Lower lobe of right lung (tissue), 2 donors: ENCODE measurements at regions not wholly inside any gene's neighbourhood (a gene's known extent, or its start where the extent isn't known, plus 50 kb on each side); places are given as distances from the start of the nearest gene placed in this dataset.

Source experiments
- ATAC-seq, 2 donors: fragments of 200-7000 bp; cut with Tn5 transposase; one replicate each; pipeline ENCODE4 v1.9.1; 2020 to 2022; ENCODE audit warnings: mild to moderate bottlenecking in 2 of 2, moderate library complexity in 2 of 2
- DNase-seq: peaks from one replicate; pipeline ENCODE4 v3.0.0-alpha.2; 2020
- H3K27ac ChIP-seq: fragments of 200-600 bp; one replicate; pipeline ENCODE4 v1.8.0; 2022
- H3K27me3 ChIP-seq: fragments of 200-600 bp; one replicate; pipeline ENCODE4 v1.8.0; 2022; ENCODE audit warnings: low read depth
- H3K36me3 ChIP-seq: fragments of 200-600 bp; one replicate; pipeline ENCODE4 v1.8.0; 2022; ENCODE audit warnings: mild to moderate bottlenecking
- H3K4me1 ChIP-seq: fragments of 200-600 bp; one replicate; pipeline ENCODE4 v1.8.0; 2022
- H3K4me3 ChIP-seq: fragments of 200-600 bp; one replicate; pipeline ENCODE4 v1.8.0; 2022; ENCODE audit warnings: mild to moderate bottlenecking
- H3K9me3 ChIP-seq: fragments of 200-600 bp; one replicate; pipeline ENCODE4 v1.8.0; 2022
- intact Hi-C: fragments of 100-400 bp; cut with DNase I; formaldehyde crosslinking; loops from one replicate; pipeline ENCODE4 v1.11.0; 2022
- TF ChIP-seq, protein P1 (sequence below): fragments of 200-600 bp; IDR thresholded peaks from one replicate; pipeline ENCODE4 v1.8.0; 2022; ENCODE audit warnings: antibody characterized with exemption, mild to moderate bottlenecking
- donor health status: DM: no; HTN: yes; CAD: no; lungs with severe emphysema.

DNA sequence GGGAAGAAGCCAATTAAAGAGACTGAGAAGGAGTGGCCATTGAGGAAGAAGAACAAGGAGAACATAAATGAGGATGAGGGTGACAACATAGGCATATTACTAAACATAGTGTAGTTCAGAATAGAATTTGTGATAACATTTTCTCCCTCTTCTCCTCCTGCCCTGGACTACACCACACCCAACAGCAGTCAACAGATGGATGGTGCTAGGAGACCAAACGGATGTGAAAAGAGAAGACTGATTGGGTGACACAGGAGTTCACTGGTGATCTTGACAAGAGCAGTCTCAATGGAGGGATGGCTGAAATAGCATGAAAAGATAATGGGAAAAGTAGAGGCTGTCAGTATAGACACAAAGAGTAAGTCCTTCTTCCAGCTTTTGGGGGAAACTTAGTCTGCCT, 226.5 kb upstream of the FGF13 start:
- intact Hi-C loops: no loop called here
- H3K9me3 ChIP-seq: no peaks in the 10 kb centered on the region
- ATAC-seq (no peak), DNase-seq (no peak)
- H3K27me3 ChIP-seq: no peaks in the 10 kb centered on the region
- H3K4me1 ChIP-seq: no peaks in the 10 kb centered on the region
- no peaks in the 10 kb centered on the region for H3K36me3 ChIP-seq
- H3K27ac ChIP-seq: no peak overlapping the region
- H3K4me3 ChIP-seq: no peak overlapping the region
- TF ChIP-seq, protein P1, sequence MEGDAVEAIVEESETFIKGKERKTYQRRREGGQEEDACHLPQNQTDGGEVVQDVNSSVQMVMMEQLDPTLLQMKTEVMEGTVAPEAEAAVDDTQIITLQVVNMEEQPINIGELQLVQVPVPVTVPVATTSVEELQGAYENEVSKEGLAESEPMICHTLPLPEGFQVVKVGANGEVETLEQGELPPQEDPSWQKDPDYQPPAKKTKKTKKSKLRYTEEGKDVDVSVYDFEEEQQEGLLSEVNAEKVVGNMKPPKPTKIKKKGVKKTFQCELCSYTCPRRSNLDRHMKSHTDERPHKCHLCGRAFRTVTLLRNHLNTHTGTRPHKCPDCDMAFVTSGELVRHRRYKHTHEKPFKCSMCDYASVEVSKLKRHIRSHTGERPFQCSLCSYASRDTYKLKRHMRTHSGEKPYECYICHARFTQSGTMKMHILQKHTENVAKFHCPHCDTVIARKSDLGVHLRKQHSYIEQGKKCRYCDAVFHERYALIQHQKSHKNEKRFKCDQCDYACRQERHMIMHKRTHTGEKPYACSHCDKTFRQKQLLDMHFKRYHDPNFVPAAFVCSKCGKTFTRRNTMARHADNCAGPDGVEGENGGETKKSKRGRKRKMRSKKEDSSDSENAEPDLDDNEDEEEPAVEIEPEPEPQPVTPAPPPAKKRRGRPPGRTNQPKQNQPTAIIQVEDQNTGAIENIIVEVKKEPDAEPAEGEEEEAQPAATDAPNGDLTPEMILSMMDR: no peak

DNA sequence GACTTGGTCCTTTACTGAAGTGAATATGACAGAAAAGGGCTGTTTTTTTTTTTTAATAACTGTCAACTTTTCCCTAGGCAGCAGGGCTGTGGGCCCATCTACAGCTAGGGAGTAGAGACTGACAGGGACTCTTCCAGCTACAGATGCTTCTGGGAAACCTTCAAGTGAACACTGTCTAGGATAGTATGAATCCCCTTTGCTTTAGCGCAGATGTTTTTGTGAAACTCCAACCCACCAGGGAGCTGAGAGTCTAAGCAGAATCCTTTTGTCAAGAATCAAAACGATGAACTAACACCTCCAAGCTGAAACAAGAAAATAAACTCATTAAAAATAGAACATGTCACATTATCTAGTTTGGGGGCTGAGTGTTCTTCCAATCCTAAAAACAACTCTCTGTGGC, 219.7 kb upstream of the FGF13 start:
- Histone ChIP-seq H3K9me3 (no peaks in the 10 kb centered on the region), H3K4me1 (no peaks in the 10 kb centered on the region), H3K27ac (no peak overlapping the region), H3K27me3 (no peaks in the 10 kb centered on the region), H3K4me3 (no peak overlapping the region), H3K36me3 (no peaks in the 10 kb centered on the region)
- no peak for DNase-seq
- TF ChIP-seq, protein P1: no peak
- intact Hi-C loops: no loop called here
- no peak for ATAC-seq

DNA sequence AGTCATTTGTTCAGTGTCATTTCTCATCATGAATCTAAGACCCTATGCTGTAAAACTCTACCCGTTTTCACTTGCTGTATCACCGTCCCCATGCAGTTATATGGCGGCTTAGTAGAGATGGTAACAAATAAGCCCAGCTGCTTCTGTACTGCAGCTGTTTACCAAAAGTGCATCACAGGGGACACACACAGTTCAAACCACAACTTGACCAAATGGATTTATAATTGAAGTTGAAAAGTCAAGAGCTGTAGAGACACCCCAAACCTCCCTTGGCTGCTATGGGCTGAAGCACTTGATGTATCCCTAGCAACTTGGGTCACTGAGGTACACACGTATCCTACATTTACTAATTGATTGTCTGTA, 219.0 kb upstream of the FGF13 start:
- no peak for DNase-seq
- no peak overlapping the region for H3K4me3 ChIP-seq
- no peak overlapping the region for H3K27ac ChIP-seq
- H3K4me1 ChIP-seq: no peaks in the 10 kb centered on the region
- H3K36me3 ChIP-seq: no peaks in the 10 kb centered on the region
- TF ChIP-seq, protein P1: no peak
- H3K27me3 ChIP-seq: no peaks in the 10 kb centered on the region
- ATAC-seq: no peak
- no peaks in the 10 kb centered on the region for H3K9me3 ChIP-seq
- intact Hi-C loops: no loop called here

GRCh38 chrX:138929926-138930582, 218.5 kb upstream of the FGF13 start:
- H3K36me3 ChIP-seq: no peaks in the 10 kb centered on the region
- H3K27me3 ChIP-seq: no peaks in the 10 kb centered on the region
- H3K4me1 ChIP-seq: no peaks in the 10 kb centered on the region
- H3K9me3 ChIP-seq: no peaks in the 10 kb centered on the region
- ATAC-seq (no peak), DNase-seq (no peak)
- TF ChIP-seq, protein P1: no peak
- intact Hi-C loops: no loop called here
- H3K4me3 ChIP-seq: no peak overlapping the region
- no peak overlapping the region for H3K27ac ChIP-seq

GRCh38 chrX:138928737-138929459, 217.4 kb upstream of the FGF13 start:
- TF ChIP-seq, protein P1: no peak
- Histone ChIP-seq H3K4me3 (no peak overlapping the region), H3K27ac (no peak overlapping the region), H3K9me3 (no peaks in the 10 kb centered on the region), H3K36me3 (no peaks in the 10 kb centered on the region), H3K27me3 (no peaks in the 10 kb centered on the region), H3K4me1 (no peaks in the 10 kb centered on the region)
- DNase-seq (no peak), ATAC-seq (no peak)
- intact Hi-C loops: no loop called here
